ENCODE measurements at regions not wholly inside any gene's neighbourhood (a gene's known extent, or its start where the extent isn't known, plus 50 kb on each side); places are given as distances from the start of the nearest gene placed in this dataset.

DNA sequence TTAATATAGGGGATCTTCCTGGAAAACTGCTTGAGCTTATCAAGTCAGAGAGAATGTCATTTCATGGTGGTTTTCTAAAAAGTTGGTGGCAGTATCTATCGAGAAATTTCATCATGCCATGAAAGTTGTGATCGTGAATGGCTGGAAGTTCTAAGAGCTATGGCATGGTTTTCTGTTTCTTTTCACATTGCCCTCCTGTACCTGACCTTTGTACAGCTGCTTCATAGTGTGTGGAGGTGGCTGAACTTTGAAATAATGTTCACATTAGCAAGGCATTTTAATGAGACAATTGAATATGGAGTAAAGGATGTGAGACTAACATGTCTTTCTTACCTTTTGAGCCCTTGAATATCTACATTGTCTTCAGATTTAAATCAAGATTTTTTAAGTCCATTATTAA is 278.2 kb upstream of the ID4 start (continued):
- no peak for TF ChIP-seq RXRA (IDR thresholded peaks at IDR 0.05; ENCODE audit: insufficient read depth, low read depth, low read length)
- no peak for TF ChIP-seq TBP (IDR thresholded peaks at IDR 0.05; ENCODE audit: low read depth, low read length)

Data from H1 (cell line).